Dedifferentiated amniotic fluid mesenchymal stem cell (primary cell): ENCODE measurements at regions not wholly inside any gene's neighbourhood (a gene's known extent, or its start where the extent isn't known, plus 50 kb on each side); places are given as distances from the start of the nearest gene placed in this dataset.
A peak's percentile ranks its signal among the peaks of the same experiment; 100 is the strongest.

ENCODE experiments used
- DNase-seq: peaks from one replicate; pipeline ENCODE4 v3.0.0-alpha.2; 2016; ENCODE audit errors: extremely low spot score

- DNase-seq, result no peak
These were observed 465.4 kb downstream of the CDH11 start for GRCh38 chr16:64656471-64656870.

- DNase-seq, result peak; percentile 36
These were observed 467.7 kb downstream of the CDH11 start for GRCh38 chr16:64654178-64654577.

- no peak for DNase-seq
These were observed 473.6 kb downstream of the CDH11 start for GRCh38 chr16:64648282-64648681.

GRCh38 chr16:64641343-64641742 lies 480.5 kb downstream of the CDH11 start:
- no peak for DNase-seq

- DNase-seq, result no peak
These were observed 483.1 kb downstream of the CDH11 start for GRCh38 chr16:64638766-64639165.

GRCh38 chr16:64629622-64630021 lies 492.2 kb downstream of the CDH11 start:
- no peak for DNase-seq

- no peak for DNase-seq
These were observed 494.1 kb downstream of the CDH11 start for GRCh38 chr16:64627781-64628180.

GRCh38 chr16:64627288-64627687 lies 494.6 kb downstream of the CDH11 start:
- DNase-seq, result no peak

- no peak for DNase-seq
These were observed 495.1 kb downstream of the CDH11 start for GRCh38 chr16:64626776-64627175.

GRCh38 chr16:64621616-64622015 lies 500.2 kb downstream of the CDH11 start:
- DNase-seq, result peak; percentile 34

- no peak for DNase-seq
These were observed 503.9 kb downstream of the CDH11 start for GRCh38 chr16:64617836-64618476.

- DNase-seq, result peak; percentile 20
These were observed 506.1 kb downstream of the CDH11 start for GRCh38 chr16:64615630-64616280.

GRCh38 chr16:64596196-64596595 lies 525.7 kb downstream of the CDH11 start:
- no peak for DNase-seq

GRCh38 chr16:64590513-64590912 lies 531.4 kb downstream of the CDH11 start:
- peak; percentile 34 for DNase-seq

GRCh38 chr16:64589836-64590235 lies 532.0 kb downstream of the CDH11 start:
- peak; percentile 82 for DNase-seq

- no peak for DNase-seq
These were observed 535.1 kb downstream of the CDH11 start for GRCh38 chr16:64586781-64587180.

GRCh38 chr16:64585367-64585766 lies 536.5 kb downstream of the CDH11 start:
- DNase-seq, result no peak

GRCh38 chr16:64580558-64580957 lies 541.3 kb downstream of the CDH11 start:
- DNase-seq, result no peak

- DNase-seq, result no peak
These were observed 542.2 kb downstream of the CDH11 start for GRCh38 chr16:64579712-64580111.

- no peak for DNase-seq
These were observed 576.1 kb downstream of the CDH11 start for GRCh38 chr16:64545768-64546167.

- no peak for DNase-seq
These were observed 577.0 kb downstream of the CDH11 start for GRCh38 chr16:64544859-64545258.

GRCh38 chr16:64543441-64543840 lies 578.4 kb downstream of the CDH11 start:
- DNase-seq, result no peak

GRCh38 chr16:64543031-64543430 lies 578.8 kb downstream of the CDH11 start:
- no peak for DNase-seq

- no peak for DNase-seq
These were observed 579.7 kb downstream of the CDH11 start for GRCh38 chr16:64542152-64542551.
